HEK293T (cell line): ENCODE measurements at regions not wholly inside any gene's neighbourhood (a gene's known extent, or its start where the extent isn't known, plus 50 kb on each side); places are given as distances from the start of the nearest gene placed in this dataset.

Experiments used
- CTCF ChIA-PET: fragments of 350-600 bp; formaldehyde crosslinking; extraction: SDS; loops from one replicate; lab custom pipeline; 2021; ENCODE audit warnings: antibody characterized with exemption, inconsistent platforms; lab: Yijun Ruan, JAX
- POLR2A ChIA-PET: fragments of 350-600 bp; formaldehyde crosslinking; extraction: SDS; loops from one replicate; lab custom pipeline; 2020; ENCODE audit warnings: antibody characterized with exemption, inconsistent platforms; lab: Yijun Ruan, JAX
- DNase-seq: peaks from one replicate; pipeline ENCODE4 v3.0.0; 2012; ENCODE audit warnings: mixed read lengths; ENCODE audit errors: extremely low spot score
- ARNT ChIP-seq: fragments of 450-650 bp; IDR thresholded peaks from 2 replicates; pipeline ENCODE4 v1.6.1; 2017; ENCODE audit warnings: mild to moderate bottlenecking
- BHLHE40 ChIP-seq: fragments of 450-650 bp; IDR thresholded peaks from 2 replicates; pipeline ENCODE4 v1.6.1; 2016; ENCODE audit warnings: mild to moderate bottlenecking, moderate library complexity, borderline replicate concordance
- CTBP1 ChIP-seq: fragments of 450-650 bp; IDR thresholded peaks from 2 replicates; pipeline ENCODE4 v1.6.1; 2016; ENCODE audit warnings: borderline replicate concordance
- ELF4 ChIP-seq: fragments of 450-650 bp; IDR thresholded peaks from 2 replicates; pipeline ENCODE4 v1.6.1; 2017; ENCODE audit warnings: antibody characterized with exemption
- FOXA1 ChIP-seq: fragments of 450-650 bp; IDR thresholded peaks from 2 replicates; pipeline ENCODE4 v1.6.1; 2016; ENCODE audit warnings: mild to moderate bottlenecking
- FOXK2 ChIP-seq: fragments of 450-650 bp; IDR thresholded peaks from 2 replicates; pipeline ENCODE4 v1.6.1; 2016; ENCODE audit warnings: mild to moderate bottlenecking
- FOXM1 ChIP-seq: fragments of 450-650 bp; IDR thresholded peaks from 2 replicates; pipeline ENCODE4 v1.6.1; 2017; ENCODE audit warnings: mild to moderate bottlenecking, borderline replicate concordance
- HDGF ChIP-seq: fragments of 450-650 bp; IDR thresholded peaks from 2 replicates; pipeline ENCODE4 v1.6.1; 2017; ENCODE audit warnings: antibody characterized with exemption, borderline replicate concordance
- L3MBTL2 ChIP-seq: fragments of 450-650 bp; conservative IDR thresholded peaks from 2 replicates; pipeline ENCODE4 v1.6.1; 2016; ENCODE audit warnings: mild to moderate bottlenecking
- LEF1 ChIP-seq: fragments of 450-650 bp; IDR thresholded peaks from 2 replicates; pipeline ENCODE4 v1.6.1; 2017; ENCODE audit warnings: mild to moderate bottlenecking, borderline replicate concordance
- NFRKB ChIP-seq: fragments of 450-650 bp; IDR thresholded peaks from 2 replicates; pipeline ENCODE4 v1.6.1; 2016; ENCODE audit warnings: mild to moderate bottlenecking, moderate library complexity
- SP1 ChIP-seq: fragments of 450-650 bp; IDR thresholded peaks from 2 replicates; pipeline ENCODE4 v1.6.1; 2017
- SUZ12 ChIP-seq: fragments of 450-650 bp; IDR thresholded peaks from 2 replicates; pipeline ENCODE4 v1.6.1; 2016; ENCODE audit warnings: mild to moderate bottlenecking
- TARDBP ChIP-seq: fragments of 450-650 bp; IDR thresholded peaks from 2 replicates; pipeline ENCODE4 v1.6.1; 2016
- ZNF384 ChIP-seq: fragments of 450-650 bp; IDR thresholded peaks from 2 replicates; pipeline ENCODE4 v1.6.1; 2016
- TF ChIP-seq, protein P1 (sequence below): fragments of 450-650 bp; IDR thresholded peaks from 2 replicates; pipeline ENCODE4 v1.6.1; 2016

DNA sequence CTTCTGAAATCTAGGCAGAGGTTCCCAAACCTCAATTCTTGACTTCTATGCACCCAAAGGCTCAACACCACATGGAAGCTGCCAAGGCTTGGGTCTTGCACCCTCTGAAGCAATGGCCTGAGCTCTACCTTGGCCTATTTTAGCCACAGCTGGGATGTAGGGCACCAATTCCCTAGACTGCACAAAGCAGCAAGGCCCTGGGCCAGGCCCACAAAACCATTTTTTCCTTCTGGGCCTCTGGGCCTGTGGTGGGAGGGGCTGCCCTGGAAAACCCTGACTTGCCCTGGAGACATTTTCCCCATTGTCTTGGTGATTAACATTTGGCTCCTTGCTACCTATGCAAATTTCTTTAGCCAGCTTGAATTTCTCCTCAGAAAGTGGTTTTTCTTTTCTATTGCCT lies 315.2 kb downstream of the DCDC2C start:
- no peak for DNase-seq
- POLR2A ChIA-PET, result no interaction called here
- TF ChIP-seq FOXA1, result no peak
- no peak for TF ChIP-seq SP1
- TF ChIP-seq BHLHE40, result no peak
- no peak for TF ChIP-seq ELF4
- TF ChIP-seq HDGF, result no peak
- no peak for TF ChIP-seq L3MBTL2
- TF ChIP-seq TARDBP, result no peak
- no peak for TF ChIP-seq FOXK2
- no peak for TF ChIP-seq NFRKB
- no peak for TF ChIP-seq LEF1
- TF ChIP-seq SUZ12, result no peak
- TF ChIP-seq, protein P1, sequence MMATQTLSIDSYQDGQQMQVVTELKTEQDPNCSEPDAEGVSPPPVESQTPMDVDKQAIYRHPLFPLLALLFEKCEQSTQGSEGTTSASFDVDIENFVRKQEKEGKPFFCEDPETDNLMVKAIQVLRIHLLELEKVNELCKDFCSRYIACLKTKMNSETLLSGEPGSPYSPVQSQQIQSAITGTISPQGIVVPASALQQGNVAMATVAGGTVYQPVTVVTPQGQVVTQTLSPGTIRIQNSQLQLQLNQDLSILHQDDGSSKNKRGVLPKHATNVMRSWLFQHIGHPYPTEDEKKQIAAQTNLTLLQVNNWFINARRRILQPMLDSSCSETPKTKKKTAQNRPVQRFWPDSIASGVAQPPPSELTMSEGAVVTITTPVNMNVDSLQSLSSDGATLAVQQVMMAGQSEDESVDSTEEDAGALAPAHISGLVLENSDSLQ, result no peak
- TF ChIP-seq ZNF384, result no peak
- CTCF ChIA-PET, result no interaction called here

DNA sequence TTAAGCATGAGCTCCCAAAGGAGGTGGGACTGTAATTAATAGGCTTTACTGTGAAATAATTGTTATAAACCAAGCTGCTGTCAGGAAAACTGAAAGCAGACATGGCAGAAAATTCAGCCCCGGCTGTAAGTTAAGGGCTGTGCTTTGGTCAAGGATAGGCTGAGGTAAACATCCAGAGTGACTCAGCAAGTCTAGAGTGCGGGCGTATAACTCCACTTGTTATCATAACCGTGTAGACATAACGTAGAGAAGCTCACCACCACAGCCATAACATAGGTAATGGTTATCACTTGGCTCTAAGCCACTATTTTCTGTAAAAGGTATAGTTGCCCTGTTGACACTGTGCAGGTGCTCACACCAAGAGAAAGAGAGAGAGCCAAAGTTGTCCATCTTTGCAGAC lies 316.8 kb downstream of the DCDC2C start:
- TF ChIP-seq, protein P1, result no peak
- no peak for TF ChIP-seq CTBP1
- TF ChIP-seq NFRKB, result no peak
- no peak for TF ChIP-seq BHLHE40
- TF ChIP-seq SUZ12, result no peak
- no peak for TF ChIP-seq LEF1
- no peak for TF ChIP-seq HDGF
- TF ChIP-seq ELF4, result no peak
- ChIA-PET CTCF (no interaction called here), POLR2A (no interaction called here)
- DNase-seq, result no peak

DNA sequence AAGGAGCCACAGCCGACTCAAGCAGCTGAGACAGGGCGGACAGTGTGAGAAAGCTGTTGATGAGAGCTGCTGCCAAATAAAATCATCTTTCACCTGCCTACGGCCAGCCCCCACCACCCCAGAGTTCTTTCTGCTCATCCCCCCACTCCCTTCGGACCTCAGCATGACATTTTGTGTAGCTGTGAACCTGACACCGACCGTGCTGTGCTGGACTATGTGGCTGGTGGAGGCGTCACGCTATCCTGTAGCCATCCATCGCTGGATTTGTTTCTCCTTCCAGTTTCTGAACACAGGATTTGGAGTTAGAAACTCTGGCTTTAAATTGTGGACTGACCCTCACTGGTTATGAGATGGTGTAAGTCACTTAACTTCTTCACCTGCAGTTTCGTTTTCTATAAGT lies 317.3 kb downstream of the DCDC2C start:
- TF ChIP-seq SUZ12, result no peak
- TF ChIP-seq CTBP1, result no peak
- TF ChIP-seq FOXA1, result no peak
- TF ChIP-seq, protein P1, result no peak
- TF ChIP-seq ZNF384, result no peak
- TF ChIP-seq ARNT, result no peak
- no peak for TF ChIP-seq FOXM1
- TF ChIP-seq L3MBTL2, result no peak
- CTCF ChIA-PET, result no interaction called here
- POLR2A ChIA-PET, result no interaction called here
- no peak for DNase-seq

DNA sequence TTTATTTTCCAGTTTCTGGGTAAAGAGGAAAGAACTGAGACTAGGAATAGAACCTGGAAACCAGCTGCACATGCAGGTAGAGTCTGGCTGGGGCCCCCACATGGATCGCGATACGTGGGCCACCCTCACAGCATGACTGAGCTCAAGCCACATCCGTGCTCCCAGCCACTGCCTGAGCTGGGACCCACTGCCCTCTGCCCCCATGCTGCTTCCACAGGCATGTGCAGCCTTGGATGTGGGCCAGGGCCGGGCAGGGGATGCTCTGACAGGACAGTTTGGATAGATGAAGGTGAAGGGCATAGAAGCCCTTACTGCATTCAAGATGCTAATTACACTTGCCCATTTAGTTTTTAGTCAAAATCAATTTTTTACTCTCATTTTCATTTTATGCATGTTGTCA lies 321.2 kb downstream of the DCDC2C start:
- ChIA-PET POLR2A (no interaction called here), CTCF (no interaction called here)
- TF ChIP-seq CTBP1 (no peak), LEF1 (no peak), SP1 (no peak), ARNT (no peak), FOXA1 (no peak), NFRKB (no peak), ELF4 (no peak), TARDBP (no peak), FOXM1 (no peak), FOXK2 (no peak), SUZ12 (no peak)
- DNase-seq, result no peak

DNA sequence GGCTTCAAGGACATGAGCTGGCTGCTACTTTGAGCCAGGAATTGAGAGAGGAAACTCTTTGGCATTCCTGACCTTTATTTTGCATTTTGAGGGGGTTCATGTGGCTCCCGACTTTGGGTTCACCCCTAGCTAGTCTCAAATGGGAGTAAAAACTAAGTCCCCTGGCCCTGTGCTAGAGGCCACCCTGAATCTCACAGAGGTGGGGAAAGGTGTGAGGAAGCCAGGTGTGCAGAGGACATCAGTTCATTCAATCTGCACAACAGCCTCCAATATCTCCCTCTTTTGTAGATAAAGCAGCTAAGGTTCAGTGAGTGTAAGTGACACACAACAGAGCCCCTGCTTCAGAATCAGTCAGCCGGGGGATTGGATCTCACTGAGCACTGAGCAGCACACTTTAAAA lies 325.7 kb downstream of the DCDC2C start:
- DNase-seq, result no peak
- CTCF ChIA-PET, result no interaction called here
- TF ChIP-seq ZNF384 (no peak), L3MBTL2 (no peak), ELF4 (no peak)
- POLR2A ChIA-PET, result no interaction called here

DNA sequence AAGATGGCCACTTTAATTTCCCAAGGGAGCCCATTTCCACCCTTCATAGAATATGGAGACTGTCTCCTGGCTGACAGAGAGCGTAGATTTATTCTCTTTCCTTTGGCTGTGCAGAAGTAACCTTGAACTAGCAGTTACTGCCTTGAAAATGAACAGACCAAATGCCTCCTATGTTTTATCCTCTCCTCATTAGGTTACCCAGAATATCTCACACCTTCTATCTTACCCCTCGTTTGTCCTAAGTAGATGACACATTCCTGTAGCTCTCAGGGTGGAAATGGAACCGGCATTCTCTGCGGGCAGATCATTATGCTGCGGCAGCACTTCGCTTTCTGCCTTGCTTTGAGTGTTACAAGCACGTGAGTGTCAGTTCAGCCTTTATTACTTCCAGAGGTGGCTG lies 336.5 kb downstream of the DCDC2C start:
- POLR2A ChIA-PET, result no interaction called here
- TF ChIP-seq FOXM1, result no peak
- TF ChIP-seq FOXK2, result no peak
- DNase-seq, result no peak
- CTCF ChIA-PET, result no interaction called here

DNA sequence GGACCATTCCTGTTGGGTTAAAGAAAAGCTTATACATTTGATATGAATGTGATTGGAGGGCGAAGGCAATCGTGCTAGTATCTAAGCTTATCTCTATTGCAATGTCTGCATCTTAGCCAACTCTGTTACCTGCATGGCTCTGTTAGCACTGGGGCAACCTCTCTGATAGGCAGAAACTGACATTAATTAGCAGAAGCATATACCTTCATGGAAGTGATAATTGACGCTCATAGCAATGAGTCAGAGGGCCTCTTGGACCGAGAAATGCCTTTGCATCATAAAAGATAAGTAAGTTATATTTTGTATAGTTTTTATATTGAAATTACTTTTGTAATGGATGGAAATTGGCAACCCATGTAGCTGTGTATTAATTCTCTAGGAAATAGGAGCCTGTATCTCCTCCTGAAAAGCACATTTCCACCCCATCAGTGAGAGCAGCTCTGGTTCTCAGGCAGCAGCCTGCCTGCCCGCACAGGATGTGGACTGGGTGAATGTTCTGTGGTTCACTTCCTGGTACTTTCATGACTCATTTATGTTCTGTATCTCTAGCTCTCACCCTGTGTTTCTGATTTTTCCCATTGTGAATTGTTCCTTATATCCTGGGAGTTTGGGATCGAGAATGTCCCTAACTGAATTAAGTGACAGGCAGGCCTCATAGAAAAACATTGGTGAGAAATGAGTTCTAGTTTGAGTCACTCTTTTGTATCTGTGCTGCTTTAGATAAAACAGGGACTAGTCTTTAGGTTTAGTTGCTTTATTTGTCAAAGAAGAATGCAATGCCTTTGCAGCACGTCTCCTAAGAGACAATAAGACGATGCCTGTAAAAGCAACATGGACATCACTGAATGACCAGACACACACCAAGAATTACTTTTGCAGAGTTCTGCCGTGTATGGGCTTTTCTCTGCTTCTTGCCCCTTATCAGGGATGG lies 344.9 kb downstream of the DCDC2C start:
- DNase-seq, result no peak
- ChIA-PET POLR2A (no interaction called here), CTCF (no interaction called here)
- TF ChIP-seq FOXM1 (no peak), ZNF384 (no peak), TARDBP (no peak), HDGF (no peak), NFRKB (no peak), FOXK2 (no peak), ARNT (no peak), L3MBTL2 (no peak)
